IPS DF 6.9 (cell line): ENCODE measurements at regions not wholly inside any gene's neighbourhood (a gene's known extent, or its start where the extent isn't known, plus 50 kb on each side); places are given as distances from the start of the nearest gene placed in this dataset.

Experiments
- DNase-seq: peaks from one replicate; pipeline ENCODE4 v3.0.0-alpha.2; 2013; ENCODE audit warnings: low read depth, low spot score
- H3K27ac ChIP-seq: one replicate; pipeline ENCODE4 v1.5.1; 2013; ENCODE audit warnings: low read length, control low read depth
- H3K27me3 ChIP-seq: 2 replicates; pipeline ENCODE4 v1.6.1; 2013; ENCODE audit warnings: mild to moderate bottlenecking, low read length; ENCODE audit not compliant: control insufficient read depth, insufficient read depth
- H3K36me3 ChIP-seq: 2 replicates; pipeline ENCODE4 v1.6.1; 2013; ENCODE audit warnings: low read length; ENCODE audit not compliant: control insufficient read depth, insufficient read depth
- H3K4me1 ChIP-seq: 2 replicates; pipeline ENCODE4 v1.6.1; 2013; ENCODE audit warnings: low read length; ENCODE audit not compliant: control insufficient read depth, insufficient read depth
- H3K4me3 ChIP-seq: 2 replicates; pipeline ENCODE4 v1.5.1; 2013; ENCODE audit warnings: mild to moderate bottlenecking, low read length
- H3K9me3 ChIP-seq: 2 replicates; pipeline ENCODE4 v1.6.1; 2013; ENCODE audit warnings: low read length, inconsistent platforms; ENCODE audit not compliant: control insufficient read depth, insufficient read depth
- WGBS: extraction: QIAGEN DNeasy Blood & Tissue Kit; methylation state at CpG from one replicate; pipeline ENCODE4 v1.1.7; 2013; ENCODE audit warnings: mixed read lengths, missing lambda C conversion rate; ENCODE audit not compliant: insufficient read length, insufficient coverage; 5-methylcytosine and 5-hydroxymethylcytosine counted together

DNA sequence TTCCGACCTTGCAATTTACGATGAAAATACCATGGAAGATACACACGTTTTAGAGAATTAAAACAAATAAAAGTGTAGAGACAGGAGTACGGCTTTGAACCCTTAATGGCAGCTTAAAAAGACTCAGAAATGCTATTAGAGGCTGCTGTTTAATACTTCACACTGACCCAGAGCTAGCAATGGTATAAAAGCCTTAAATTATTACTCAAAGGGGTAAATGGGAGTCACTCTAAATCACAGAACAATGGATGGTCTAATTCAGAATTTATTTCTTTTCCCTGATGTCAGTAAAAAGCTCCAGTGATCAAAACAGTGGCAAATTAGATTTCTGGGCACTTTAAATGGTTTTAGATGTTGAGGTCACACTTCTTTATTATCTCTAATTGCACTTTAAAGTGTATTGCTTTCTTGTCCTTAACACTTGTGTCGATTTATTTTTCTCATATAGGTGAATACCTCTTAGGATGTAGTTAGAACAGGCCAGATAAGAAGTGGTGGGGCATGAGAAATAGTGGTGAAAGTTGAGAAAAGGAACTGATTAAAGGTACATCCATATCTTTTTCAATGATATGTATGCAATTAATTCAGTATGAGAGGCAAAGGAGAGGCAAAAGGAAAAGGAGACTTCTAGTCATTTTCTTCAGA is 252.4 kb upstream of the ANKRD50 start:
- WGBS, result no CpG with 5 or more reads among the region's 5 CpGs

DNA sequence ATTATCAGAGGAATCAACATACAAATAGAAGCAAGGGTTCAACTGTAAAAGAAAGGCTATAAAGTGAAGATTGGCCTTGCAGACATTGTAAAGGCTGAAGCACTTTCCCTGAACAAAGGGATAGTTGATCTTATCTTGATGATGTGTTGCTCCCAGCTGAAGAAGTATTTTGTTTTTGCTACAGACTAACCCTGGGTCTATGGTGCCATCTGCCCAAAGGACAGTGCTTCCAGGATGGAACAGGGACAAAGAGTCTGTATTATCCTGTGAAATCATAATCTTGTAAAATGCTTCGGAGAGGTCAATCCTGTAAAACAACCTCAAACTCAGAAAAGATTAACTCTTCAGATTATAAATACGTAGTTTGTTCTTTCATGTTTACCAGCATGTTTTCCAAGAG is 251.7 kb upstream of the ANKRD50 start:
- WGBS, result no CpG with 5 or more reads among the region's 2 CpGs
- no peaks in the 10 kb centered on the region for H3K4me1 ChIP-seq
- H3K27me3 ChIP-seq, result no peaks in the 10 kb centered on the region
- H3K9me3 ChIP-seq, result peaks cover 3% of the 10 kb centered on the region
- H3K4me3 ChIP-seq, result no peak overlapping the region
- no peaks in the 10 kb centered on the region for H3K36me3 ChIP-seq
- DNase-seq, result no peak
- no peak overlapping the region for H3K27ac ChIP-seq

More for the DNA sequence above, 252.4 kb upstream of the ANKRD50 start:
- H3K4me1 ChIP-seq, result no peaks in the 10 kb centered on the region
- no peak overlapping the region for H3K4me3 ChIP-seq
- H3K9me3 ChIP-seq, result peaks cover 3% of the 10 kb centered on the region
- no peak for DNase-seq
- no peaks in the 10 kb centered on the region for H3K36me3 ChIP-seq
- H3K27me3 ChIP-seq, result no peaks in the 10 kb centered on the region
- H3K27ac ChIP-seq, result no peak overlapping the region

DNA sequence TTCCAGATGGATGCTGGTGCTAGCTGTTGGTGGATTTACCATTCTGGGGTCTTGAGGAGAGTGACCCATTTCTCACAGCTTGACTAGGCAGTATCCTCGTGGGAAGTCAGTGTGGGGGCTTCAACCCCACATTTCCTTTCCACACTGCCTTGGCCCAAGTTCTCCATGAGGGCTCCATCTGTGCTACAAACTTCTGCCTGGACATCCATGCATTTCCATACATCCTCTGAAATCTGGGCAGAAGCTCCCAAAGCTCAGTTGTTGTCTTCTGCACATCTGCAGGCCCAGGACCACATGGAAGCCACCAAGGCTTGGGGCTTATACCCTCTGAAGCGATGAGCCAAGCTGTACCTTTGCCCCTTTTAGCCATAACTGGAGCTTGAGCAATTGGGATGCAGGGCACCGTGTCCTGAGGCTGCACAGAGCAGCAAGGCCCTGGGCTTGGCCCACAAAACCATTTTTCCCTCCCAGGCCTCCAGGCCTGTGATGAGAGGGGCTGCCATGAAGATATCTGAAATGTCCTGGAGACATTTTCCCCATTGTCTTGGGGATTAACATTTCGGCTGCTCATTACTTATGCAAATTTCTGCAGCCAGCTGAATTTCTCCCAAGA is 248.7 kb upstream of the ANKRD50 start:
- WGBS, result no CpG with 5 or more reads among the region's 4 CpGs
- Histone ChIP-seq H3K27me3 (no peaks in the 10 kb centered on the region), H3K4me3 (no peak overlapping the region), H3K9me3 (peaks cover 3% of the 10 kb centered on the region), H3K27ac (no peak overlapping the region), H3K4me1 (no peaks in the 10 kb centered on the region), H3K36me3 (no peaks in the 10 kb centered on the region)
- no peak for DNase-seq

DNA sequence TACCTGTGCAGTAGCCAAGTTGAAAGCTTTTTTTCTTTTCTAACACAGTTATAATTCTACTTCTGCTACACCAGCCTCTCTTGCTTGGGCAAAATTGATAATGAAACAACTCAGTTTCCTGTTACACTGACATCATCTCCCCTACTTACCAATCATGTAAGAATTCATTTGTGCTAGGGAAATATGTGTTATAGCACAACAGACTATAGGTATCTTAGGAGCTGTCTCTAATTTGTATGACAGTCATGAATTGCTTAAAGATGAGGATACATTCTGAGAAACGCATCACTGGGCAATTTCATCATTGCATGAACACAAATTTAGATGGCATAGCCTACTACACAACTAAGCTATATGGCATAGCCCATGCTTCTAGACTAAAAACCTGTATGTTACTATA is 246.3 kb upstream of the ANKRD50 start:
- Histone ChIP-seq H3K27ac (no peak overlapping the region), H3K4me3 (no peak overlapping the region), H3K4me1 (no peaks in the 10 kb centered on the region), H3K9me3 (peaks cover 3% of the 10 kb centered on the region), H3K36me3 (no peaks in the 10 kb centered on the region), H3K27me3 (no peaks in the 10 kb centered on the region)
- WGBS, result no CpG with 5 or more reads among the region's 1 CpG
- DNase-seq, result no peak

DNA sequence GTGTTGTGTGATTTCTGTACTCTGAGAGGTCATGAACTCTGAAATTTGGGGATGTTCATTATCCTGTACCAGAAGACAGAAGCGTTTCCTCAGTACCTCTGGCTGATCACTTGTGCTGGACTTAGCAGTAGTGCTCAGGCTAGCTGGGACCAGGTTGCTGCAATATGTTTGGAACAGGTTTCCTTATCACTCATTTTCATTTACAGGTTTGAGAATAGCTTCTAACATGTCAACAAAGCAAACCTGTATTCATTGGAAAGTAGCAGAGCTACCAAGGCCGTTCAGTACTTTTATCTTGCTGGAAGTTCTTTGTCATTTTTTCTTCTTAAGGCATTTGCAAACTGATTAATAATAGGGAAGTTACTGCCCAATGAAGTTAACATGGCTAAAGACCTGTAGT is 242.9 kb upstream of the ANKRD50 start:
- no peaks in the 10 kb centered on the region for H3K27me3 ChIP-seq
- no peak overlapping the region for H3K4me3 ChIP-seq
- H3K27ac ChIP-seq, result no peak overlapping the region
- no peaks in the 10 kb centered on the region for H3K36me3 ChIP-seq
- no peak for DNase-seq
- H3K9me3 ChIP-seq, result no peaks in the 10 kb centered on the region; the same call in 1 of the 2 replicates
- no peaks in the 10 kb centered on the region for H3K4me1 ChIP-seq
- no CpG with 5 or more reads among the region's 2 CpGs for WGBS

DNA sequence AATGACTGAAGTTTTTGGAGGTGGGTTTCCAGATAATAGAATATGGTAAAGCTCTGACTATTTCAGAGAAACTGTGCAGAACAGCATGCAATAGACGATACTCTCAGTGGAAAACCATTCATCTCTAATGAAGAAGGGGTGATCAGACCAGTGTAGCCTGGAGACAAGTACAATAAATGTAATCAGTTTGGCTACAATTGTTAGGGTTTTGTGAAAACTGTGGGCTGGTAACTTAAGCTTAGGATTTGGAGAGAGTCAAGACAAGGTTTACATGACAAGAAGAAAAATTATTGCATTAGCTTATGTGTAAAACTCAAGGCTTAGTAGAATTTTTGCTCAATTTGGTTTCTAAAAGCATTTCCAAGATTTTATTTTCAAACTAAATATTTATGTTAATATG is 241.5 kb upstream of the ANKRD50 start:
- Histone ChIP-seq H3K36me3 (no peaks in the 10 kb centered on the region), H3K4me1 (no peaks in the 10 kb centered on the region), H3K9me3 (no peaks in the 10 kb centered on the region), H3K27me3 (no peaks in the 10 kb centered on the region), H3K4me3 (no peak overlapping the region), H3K27ac (no peak overlapping the region)
- DNase-seq, result no peak
- no CpG with 5 or more reads among the region's 1 CpG for WGBS

DNA sequence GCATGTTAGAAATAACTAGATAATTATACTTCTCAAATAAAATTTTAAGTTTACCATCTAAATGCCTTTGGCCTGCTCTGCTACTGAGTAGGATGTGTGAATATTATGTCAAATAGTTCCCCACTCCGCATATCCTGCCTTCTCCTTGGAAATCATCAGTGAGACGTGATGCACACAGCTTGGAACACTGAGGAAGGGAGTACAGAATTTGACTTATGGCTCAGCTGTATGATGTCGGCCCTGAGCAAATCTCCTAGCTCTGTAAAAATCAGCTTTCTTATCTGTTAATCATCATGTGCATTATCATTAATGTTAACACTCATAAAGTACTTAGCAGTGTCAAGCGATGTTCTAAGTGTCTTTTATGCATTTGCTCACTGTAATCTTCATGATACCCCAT is 241.0 kb upstream of the ANKRD50 start:
- no peaks in the 10 kb centered on the region for H3K27me3 ChIP-seq
- WGBS, result no CpG with 5 or more reads among the region's 4 CpGs
- no peak overlapping the region for H3K27ac ChIP-seq
- no peak for DNase-seq
- H3K4me3 ChIP-seq, result no peak overlapping the region
- H3K4me1 ChIP-seq, result no peaks in the 10 kb centered on the region
- H3K36me3 ChIP-seq, result no peaks in the 10 kb centered on the region
- H3K9me3 ChIP-seq, result no peaks in the 10 kb centered on the region

DNA sequence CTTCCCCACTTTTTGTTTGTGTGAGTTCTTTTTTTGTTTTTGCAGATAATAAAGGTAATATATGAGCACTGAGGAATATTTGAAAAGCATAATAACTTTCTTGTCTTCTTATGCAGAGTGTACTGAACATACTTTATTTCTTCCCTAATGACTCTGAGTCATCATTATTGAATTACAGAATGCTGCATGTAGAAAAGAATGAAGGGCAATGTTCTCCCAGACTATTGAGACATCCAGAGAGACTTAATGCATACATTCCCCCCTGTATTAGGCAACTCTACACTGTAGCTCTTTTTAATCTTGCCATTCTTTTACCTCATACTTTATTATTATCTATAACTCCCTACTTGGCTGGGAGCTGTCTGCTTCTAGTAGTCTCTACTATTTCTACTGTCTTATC is 240.5 kb upstream of the ANKRD50 start:
- Histone ChIP-seq H3K9me3 (no peaks in the 10 kb centered on the region), H3K36me3 (no peaks in the 10 kb centered on the region), H3K27ac (no peak overlapping the region), H3K4me1 (no peaks in the 10 kb centered on the region), H3K27me3 (no peaks in the 10 kb centered on the region), H3K4me3 (no peak overlapping the region)
- DNase-seq, result no peak

DNA sequence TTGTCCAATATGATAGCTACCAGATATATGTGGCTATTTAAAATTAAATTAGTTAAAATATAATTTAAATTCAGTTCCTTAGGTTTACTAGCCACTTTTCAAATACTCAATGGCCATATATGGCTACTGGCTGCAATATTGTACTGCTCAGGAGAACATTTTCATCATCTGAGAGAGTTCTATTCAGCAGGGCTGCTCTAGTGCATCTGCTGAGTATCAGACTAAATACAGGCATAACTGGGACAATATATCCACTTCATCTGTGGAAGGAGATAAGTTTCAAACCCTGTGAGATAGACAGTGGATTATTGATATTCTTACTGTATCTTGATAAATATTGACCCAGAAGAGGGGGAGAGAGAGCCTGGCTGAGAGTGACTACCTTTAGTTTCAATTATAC is 240.1 kb upstream of the ANKRD50 start:
- no peak for DNase-seq
- Histone ChIP-seq H3K9me3 (no peaks in the 10 kb centered on the region), H3K4me3 (no peak overlapping the region), H3K36me3 (no peaks in the 10 kb centered on the region), H3K4me1 (no peaks in the 10 kb centered on the region), H3K27ac (no peak overlapping the region), H3K27me3 (no peaks in the 10 kb centered on the region)

DNA sequence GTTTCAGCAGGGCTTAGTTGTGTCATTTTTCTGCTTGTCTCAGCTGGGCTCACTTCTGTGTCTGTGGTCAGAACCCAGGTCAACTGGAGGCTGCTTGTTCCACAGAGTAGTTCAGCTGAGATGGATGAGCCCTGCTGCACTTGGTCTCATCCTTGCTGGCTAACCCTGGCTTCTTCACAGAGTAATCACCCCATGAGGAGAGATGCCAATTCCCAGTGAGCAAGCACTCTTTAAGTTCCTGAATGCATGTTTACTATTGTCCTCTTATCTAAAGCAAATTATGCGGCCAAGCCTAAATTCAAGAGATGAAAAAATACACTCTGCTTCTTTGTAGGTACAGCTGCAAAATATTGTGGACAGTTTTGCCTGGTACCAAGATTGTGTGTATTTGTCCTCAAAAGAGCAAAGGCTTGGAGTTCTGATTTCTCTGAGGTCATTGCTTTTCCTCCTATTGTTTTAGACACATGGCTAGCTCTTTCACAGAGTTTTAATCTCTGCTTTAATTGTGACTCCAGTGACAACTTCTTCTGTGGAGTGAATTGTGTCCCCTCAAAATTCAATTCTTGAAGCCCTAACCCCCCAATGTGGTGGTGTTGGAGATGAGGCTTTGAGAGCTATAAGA is 236.6 kb upstream of the ANKRD50 start:
- H3K36me3 ChIP-seq, result no peaks in the 10 kb centered on the region
- H3K27me3 ChIP-seq, result no peaks in the 10 kb centered on the region
- H3K4me1 ChIP-seq, result no peaks in the 10 kb centered on the region
- H3K4me3 ChIP-seq, result no peak overlapping the region
- no peak for DNase-seq
- H3K9me3 ChIP-seq, result no peaks in the 10 kb centered on the region
- WGBS, result no CpG with 5 or more reads among the region's 1 CpG
- H3K27ac ChIP-seq, result no peak overlapping the region
